ENCODE measurements at regions not wholly inside any gene's neighbourhood (a gene's known extent, or its start where the extent isn't known, plus 50 kb on each side); places are given as distances from the start of the nearest gene placed in this dataset.

- Histone ChIP-seq H3K79me2 (ENCODE audit: insufficient read depth, low read length) (no peaks in the 10 kb centered on the region), H3K4me2 (ENCODE audit: low read length) (no peak overlapping the region), H3K27ac (ENCODE audit: low read depth, low read length) (no peak overlapping the region), H3K27me3 (ENCODE audit: insufficient read depth, low read length) (peaks cover 17% of the 10 kb centered on the region; the same call in 1 of the 2 replicates), H3K9ac (ENCODE audit: low read length) (no peak overlapping the region), H2AFZ (ENCODE audit: low read depth, low read length, poor library complexity, severe bottlenecking) (no peak overlapping the region), H4K20me1 (ENCODE audit: insufficient read depth) (no peaks in the 10 kb centered on the region), H3K9me3 (ENCODE audit: control insufficient read depth in 1 of 2, insufficient read depth in 1 of 2, low read depth in 1 of 2, low read length in 2 of 2) (no peaks in the 10 kb centered on the region), H3K9me2 (ENCODE audit: insufficient read depth) (no peaks in the 10 kb centered on the region), H3K4me1 (ENCODE audit: control insufficient read depth in 1 of 2, insufficient read depth in 2 of 2, low read length in 2 of 2) (no peaks in the 10 kb centered on the region), H3K36me3 (ENCODE audit: control insufficient read depth in 1 of 2, insufficient read depth in 2 of 2, low read length in 2 of 2) (no peaks in the 10 kb centered on the region), H3K4me3 (replicated peaks in 1 of 2; ENCODE audit: low read depth in 1 of 2, low read length in 2 of 2) (no peak overlapping the region)
- TF ChIP-seq, protein P1, sequence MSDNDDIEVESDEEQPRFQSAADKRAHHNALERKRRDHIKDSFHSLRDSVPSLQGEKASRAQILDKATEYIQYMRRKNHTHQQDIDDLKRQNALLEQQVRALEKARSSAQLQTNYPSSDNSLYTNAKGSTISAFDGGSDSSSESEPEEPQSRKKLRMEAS (IDR thresholded peaks at IDR 0.05): no peak
- TF ChIP-seq, protein P2, sequence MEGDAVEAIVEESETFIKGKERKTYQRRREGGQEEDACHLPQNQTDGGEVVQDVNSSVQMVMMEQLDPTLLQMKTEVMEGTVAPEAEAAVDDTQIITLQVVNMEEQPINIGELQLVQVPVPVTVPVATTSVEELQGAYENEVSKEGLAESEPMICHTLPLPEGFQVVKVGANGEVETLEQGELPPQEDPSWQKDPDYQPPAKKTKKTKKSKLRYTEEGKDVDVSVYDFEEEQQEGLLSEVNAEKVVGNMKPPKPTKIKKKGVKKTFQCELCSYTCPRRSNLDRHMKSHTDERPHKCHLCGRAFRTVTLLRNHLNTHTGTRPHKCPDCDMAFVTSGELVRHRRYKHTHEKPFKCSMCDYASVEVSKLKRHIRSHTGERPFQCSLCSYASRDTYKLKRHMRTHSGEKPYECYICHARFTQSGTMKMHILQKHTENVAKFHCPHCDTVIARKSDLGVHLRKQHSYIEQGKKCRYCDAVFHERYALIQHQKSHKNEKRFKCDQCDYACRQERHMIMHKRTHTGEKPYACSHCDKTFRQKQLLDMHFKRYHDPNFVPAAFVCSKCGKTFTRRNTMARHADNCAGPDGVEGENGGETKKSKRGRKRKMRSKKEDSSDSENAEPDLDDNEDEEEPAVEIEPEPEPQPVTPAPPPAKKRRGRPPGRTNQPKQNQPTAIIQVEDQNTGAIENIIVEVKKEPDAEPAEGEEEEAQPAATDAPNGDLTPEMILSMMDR (IDR thresholded peaks at IDR 0.05 in 2 of 3, conservative IDR thresholded peaks at IDR 0.05 in 1 of 3; ENCODE audit: borderline replicate concordance in 1 of 3, insufficient read depth in 1 of 3, low read depth in 2 of 3, low read length in 2 of 3): no peak
- TF ChIP-seq CEBPB (IDR thresholded peaks at IDR 0.05; ENCODE audit: low read depth) (no peak), TCF7L2 (IDR thresholded peaks at IDR 0.05; ENCODE audit: borderline replicate concordance, extremely low read depth, insufficient read depth, insufficient read length) (no peak), POLR2A (IDR thresholded peaks at IDR 0.05; ENCODE audit: borderline replicate concordance, extremely low read depth, insufficient read depth, insufficient read length) (no peak), SIN3A (IDR thresholded peaks at IDR 0.05; ENCODE audit: low read depth) (no peak), FOSL1 (IDR thresholded peaks at IDR 0.05; ENCODE audit: low read depth) (no peak), EZH2phosphoT487 (IDR thresholded peaks at IDR 0.05; ENCODE audit: borderline replicate concordance) (no peak), EZH2 (IDR thresholded peaks at IDR 0.05) (no peak), ATF3 (IDR thresholded peaks at IDR 0.05) (no peak)
- ChIA-PET POLR2A (no interaction called here), RAD21 (ENCODE audit: low non-redundant PET in 1 of 2, low total read pairs in 2 of 2, uncharacterized antibody in 2 of 2, unreplicated experiment in 2 of 2) (no interaction called here), CTCF (no interaction called here)
- no peak for DNase-seq (ENCODE audit: low read depth, low spot score)
- BruUV-seq (replicated peaks): no TSS peak
- ATAC-seq: no peak
- intact Hi-C loops (cut with micrococcal nuclease): no loop called here
Observed at GRCh38 chr1:58006421-58007046, 540.0 kb downstream of the OMA1 start.
